HepG2 (cell line): ENCODE measurements at regions not wholly inside any gene's neighbourhood (a gene's known extent, or its start where the extent isn't known, plus 50 kb on each side); places are given as distances from the start of the nearest gene placed in this dataset.

Experiments used
- ATAC-seq: fragments of 200-7000 bp; cut with Tn5 transposase; 3 replicates; pipeline ENCODE4 v1.9.1; 2020; ENCODE audit warnings: mild to moderate bottlenecking, moderate library complexity
- BruUV-seq: library from RNA; stranded (reverse); fragments of 400-500 nt; replicated peaks from 2 replicates; lab custom pipeline; 2021; lab: Mats Ljungman, UMichigan
- CTCF ChIA-PET: fragments of 300-600 bp; formaldehyde crosslinking; extraction: SDS; loops from one replicate; lab custom pipeline; 2021; ENCODE audit warnings: low total read pairs, inconsistent platforms, low intra/inter-chr PET ratio; lab: Yijun Ruan, JAX
- POLR2A ChIA-PET: fragments of 350-600 bp; sonication (Branson Sonifier 250); formaldehyde crosslinking; loops from one replicate; lab custom pipeline; 2020; ENCODE audit warnings: antibody characterized with exemption, inconsistent platforms; lab: Yijun Ruan, JAX
- DNase-seq: peaks from one replicate; pipeline ENCODE4 v3.0.0-alpha.2; 2015; ENCODE audit warnings: low spot score
- FAIRE-seq: peaks from 3 replicates; lab custom pipeline; 2011; peaks lifted over from hg19 to GRCh38; lab: Jason Lieb, UNC
- H2AFZ ChIP-seq: one replicate; pipeline ENCODE4 v1.6.1; 2011; ENCODE audit warnings: low read length, inconsistent platforms
- H3K27ac ChIP-seq: fragments of 300-600 bp; 3 replicates; pipeline ENCODE4 v1.8.0; 2011; ENCODE audit warnings: mixed run types, mild to moderate bottlenecking, mixed read lengths, low read length, inconsistent platforms; ENCODE audit not compliant: insufficient read depth; ENCODE audit errors: extremely low read length
- H3K27me3 ChIP-seq, 2 experiments: fragments of 200-600 bp in 1 of 2; 2 replicates in 1 of 2; 3 replicates in 1 of 2; pipeline versions ENCODE4 v1.6.0 to v1.8.0; 2011; ENCODE audit warnings: low read length in 2 of 2, mild to moderate bottlenecking in 2 of 2, moderate library complexity in 2 of 2, inconsistent platforms in 1 of 2; ENCODE audit not compliant: insufficient read depth in 2 of 2, control insufficient read depth in 1 of 2
- H3K36me3 ChIP-seq, 2 experiments: fragments of 200-600 bp in 1 of 2; replicated peaks in 1 of 2; 2 replicates in 1 of 2; 3 replicates in 1 of 2; pipeline versions ENCODE4 v1.5.1 to v1.8.0; 2011; ENCODE audit warnings: low read length in 2 of 2, inconsistent platforms in 1 of 2; ENCODE audit not compliant: insufficient read depth in 2 of 2, control insufficient read depth in 1 of 2
- H3K4me1 ChIP-seq: 2 replicates; pipeline ENCODE4 v1.5.1; 2012; ENCODE audit warnings: low read length, inconsistent platforms; ENCODE audit not compliant: insufficient read depth
- H3K4me2 ChIP-seq: 2 replicates; pipeline ENCODE4 v1.6.0; 2011; ENCODE audit warnings: low read depth, low read length, inconsistent platforms
- H3K4me3 ChIP-seq, 3 experiments: fragments of 200-600 bp in 1 of 3; sonication (generic), shearing (Covaris generic) in 1 of 3; replicated peaks in 1 of 3; 2 replicates each; pipeline ENCODE4 v1.5.1; 2011 to 2016; ENCODE audit warnings: low read length in 3 of 3, inconsistent platforms in 2 of 3, low read depth in 2 of 3, mild to moderate bottlenecking in 2 of 3, control low read depth in 1 of 3, mixed read lengths in 1 of 3; ENCODE audit not compliant: insufficient read depth in 1 of 3
- H3K79me2 ChIP-seq: one replicate; pipeline ENCODE4 v1.6.1; 2011; ENCODE audit warnings: low read length, inconsistent platforms; ENCODE audit not compliant: insufficient read depth
- H3K9ac ChIP-seq: 2 replicates; pipeline ENCODE4 v1.6.0; 2011; ENCODE audit warnings: mild to moderate bottlenecking, low read depth, low read length, inconsistent platforms; ENCODE audit not compliant: insufficient read depth
- H3K9me3 ChIP-seq: 2 replicates; pipeline ENCODE4 v1.5.1; 2012; ENCODE audit warnings: mild to moderate bottlenecking, low read length
- H4K20me1 ChIP-seq: 2 replicates; pipeline ENCODE4 v1.6.0; 2011; ENCODE audit warnings: inconsistent platforms, mild to moderate bottlenecking, low read length, moderate library complexity; ENCODE audit not compliant: insufficient read depth
- DPF2 ChIP-seq: sonication (generic); formaldehyde crosslinking; IDR thresholded peaks from 2 replicates; pipeline ENCODE4 v1.4.0; 2020; ENCODE audit warnings: mild to moderate bottlenecking, low read depth, missing genetic modification reagents, borderline replicate concordance
- GTF3A ChIP-seq: sonication (generic); formaldehyde crosslinking; conservative IDR thresholded peaks from 2 replicates; pipeline ENCODE4 v1.4.0; 2020; ENCODE audit warnings: mild to moderate bottlenecking, missing genetic modification reagents
- KDM5B ChIP-seq: sonication (generic); formaldehyde crosslinking; IDR thresholded peaks from 2 replicates; pipeline ENCODE4 v1.4.0; 2020; ENCODE audit warnings: missing genetic modification reagents, mild to moderate bottlenecking, borderline replicate concordance
- MYNN ChIP-seq: sonication (generic); formaldehyde crosslinking; IDR thresholded peaks from 2 replicates; pipeline ENCODE4 v1.4.0; 2020; ENCODE audit warnings: mild to moderate bottlenecking, low read depth, missing genetic modification reagents
- SMAD3 ChIP-seq: sonication (generic); formaldehyde crosslinking; IDR thresholded peaks from 2 replicates; pipeline ENCODE4 v1.4.0; 2020; ENCODE audit warnings: missing genetic modification reagents
- SP4 ChIP-seq: sonication (generic); formaldehyde crosslinking; IDR thresholded peaks from 2 replicates; pipeline ENCODE4 v1.8.1; 2023; ENCODE audit warnings: mild to moderate bottlenecking, missing genetic modification reagents
- SPEN ChIP-seq: sonication (generic); formaldehyde crosslinking; IDR thresholded peaks from 2 replicates; pipeline ENCODE4 v1.5.1; 2020; ENCODE audit warnings: low read depth, mild to moderate bottlenecking, missing genetic modification reagents
- TEAD3 ChIP-seq: optimal IDR thresholded peaks from 2 replicates; pipeline ENCODE3; 2016; ENCODE audit warnings: borderline replicate concordance
- U2AF1 ChIP-seq: fragments of 200-400 bp; formaldehyde crosslinking; optimal IDR thresholded peaks from 2 replicates; pipeline ENCODE3; 2017; ENCODE audit warnings: mild to moderate bottlenecking, low read depth, low read length
- ZBTB7A ChIP-seq: sonication (generic); formaldehyde crosslinking; IDR thresholded peaks from 2 replicates; pipeline ENCODE4 v1.8.0; 2022; ENCODE audit warnings: mild to moderate bottlenecking, missing genetic modification reagents
- ZNF569 ChIP-seq: sonication (generic); formaldehyde crosslinking; IDR thresholded peaks from 2 replicates; pipeline ENCODE4 v1.5.0; 2020; ENCODE audit warnings: mild to moderate bottlenecking, missing genetic modification reagents, moderate library complexity, borderline replicate concordance
- ZNF589 ChIP-seq: sonication (generic); formaldehyde crosslinking; conservative IDR thresholded peaks from 2 replicates; pipeline ENCODE4 v1.8.0; 2022; ENCODE audit warnings: mild to moderate bottlenecking, moderate library complexity, missing genetic modification reagents
- WGBS: methylation state at CpG from one replicate; pipeline ENCODE4 v1.1.6; 2017; ENCODE audit warnings: low lambda C conversion rate; 5-methylcytosine and 5-hydroxymethylcytosine counted together
- in situ Hi-C: cut with HindIII; loops from 2 replicates; pipeline ENCODE4 v1.10.0; 2017; ENCODE audit warnings: low pct_unique_long_range_greater_than_20kb; ENCODE audit not compliant: extremely low pct_ligation_motif_present
- intact Hi-C: fragments of 100-400 bp; cut with micrococcal nuclease; formaldehyde crosslinking; loops from one replicate; pipeline ENCODE4 v1.10.0; 2022; ENCODE audit not compliant: unreplicated experiment
- TF ChIP-seq, protein P1 (sequence below): sonication (generic); formaldehyde crosslinking; IDR thresholded peaks from 2 replicates; pipeline ENCODE4 v1.5.0; 2020; ENCODE audit warnings: mild to moderate bottlenecking, missing genetic modification reagents, borderline replicate concordance

DNA sequence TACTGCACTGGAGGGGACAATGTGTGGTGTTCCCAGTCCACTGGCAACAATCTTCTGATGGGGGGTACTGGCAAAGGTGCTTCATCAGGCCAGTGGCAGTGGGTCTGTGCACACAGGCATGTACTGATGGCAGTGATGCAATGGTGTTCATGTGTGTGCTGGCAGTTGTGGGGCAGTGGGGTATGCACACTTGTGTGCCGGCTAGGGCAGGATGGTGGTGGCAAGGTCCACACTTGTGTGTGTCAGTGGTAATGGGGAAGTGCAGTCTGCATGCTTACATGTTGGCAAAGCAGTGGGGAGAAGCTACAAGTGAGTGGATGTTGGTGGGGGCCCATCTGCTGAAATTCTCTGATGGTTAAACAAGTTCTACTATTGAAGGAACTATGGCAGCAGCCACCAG is 504.6 kb upstream of the ZNF462 start:
- peaks cover 31% of the 10 kb centered on the region for H3K9me3 ChIP-seq
- no peak overlapping the region for H3K9ac ChIP-seq
- FAIRE-seq (no peak), DNase-seq (no peak), ATAC-seq (no peak)
- no peaks in the 10 kb centered on the region for H4K20me1 ChIP-seq
- no peak for TF ChIP-seq TEAD3 (CRISPR knock-in tag)
- TF ChIP-seq, protein P1, sequence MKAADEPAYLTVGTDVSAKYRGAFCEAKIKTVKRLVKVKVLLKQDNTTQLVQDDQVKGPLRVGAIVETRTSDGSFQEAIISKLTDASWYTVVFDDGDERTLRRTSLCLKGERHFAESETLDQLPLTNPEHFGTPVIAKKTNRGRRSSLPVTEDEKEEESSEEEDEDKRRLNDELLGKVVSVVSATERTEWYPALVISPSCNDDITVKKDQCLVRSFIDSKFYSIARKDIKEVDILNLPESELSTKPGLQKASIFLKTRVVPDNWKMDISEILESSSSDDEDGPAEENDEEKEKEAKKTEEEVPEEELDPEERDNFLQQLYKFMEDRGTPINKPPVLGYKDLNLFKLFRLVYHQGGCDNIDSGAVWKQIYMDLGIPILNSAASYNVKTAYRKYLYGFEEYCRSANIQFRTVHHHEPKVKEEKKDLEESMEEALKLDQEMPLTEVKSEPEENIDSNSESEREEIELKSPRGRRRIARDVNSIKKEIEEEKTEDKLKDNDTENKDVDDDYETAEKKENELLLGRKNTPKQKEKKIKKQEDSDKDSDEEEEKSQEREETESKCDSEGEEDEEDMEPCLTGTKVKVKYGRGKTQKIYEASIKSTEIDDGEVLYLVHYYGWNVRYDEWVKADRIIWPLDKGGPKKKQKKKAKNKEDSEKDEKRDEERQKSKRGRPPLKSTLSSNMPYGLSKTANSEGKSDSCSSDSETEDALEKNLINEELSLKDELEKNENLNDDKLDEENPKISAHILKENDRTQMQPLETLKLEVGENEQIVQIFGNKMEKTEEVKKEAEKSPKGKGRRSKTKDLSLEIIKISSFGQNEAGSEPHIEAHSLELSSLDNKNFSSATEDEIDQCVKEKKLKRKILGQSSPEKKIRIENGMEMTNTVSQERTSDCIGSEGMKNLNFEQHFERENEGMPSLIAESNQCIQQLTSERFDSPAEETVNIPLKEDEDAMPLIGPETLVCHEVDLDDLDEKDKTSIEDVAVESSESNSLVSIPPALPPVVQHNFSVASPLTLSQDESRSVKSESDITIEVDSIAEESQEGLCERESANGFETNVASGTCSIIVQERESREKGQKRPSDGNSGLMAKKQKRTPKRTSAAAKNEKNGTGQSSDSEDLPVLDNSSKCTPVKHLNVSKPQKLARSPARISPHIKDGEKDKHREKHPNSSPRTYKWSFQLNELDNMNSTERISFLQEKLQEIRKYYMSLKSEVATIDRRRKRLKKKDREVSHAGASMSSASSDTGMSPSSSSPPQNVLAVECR, result no peak
- no peak for TF ChIP-seq ZNF569 (CRISPR knock-in tag)
- no peak for TF ChIP-seq ZNF589
- no peak for TF ChIP-seq SPEN (CRISPR knock-in tag)
- TF ChIP-seq DPF2 (CRISPR knock-in tag), result no peak
- no peak for TF ChIP-seq KDM5B (CRISPR knock-in tag)
- no peak for TF ChIP-seq SMAD3
- TF ChIP-seq ZBTB7A (CRISPR knock-in tag), result no peak
- no peak for TF ChIP-seq U2AF1
- no peak for TF ChIP-seq SP4 (CRISPR knock-in tag)
- TF ChIP-seq GTF3A (CRISPR knock-in tag), result no peak
- TF ChIP-seq MYNN, result no peak
- H3K4me1 ChIP-seq, result no peaks in the 10 kb centered on the region
- no peak overlapping the region for H3K4me3 ChIP-seq
- no TSS peak for BruUV-seq
- POLR2A ChIA-PET, result no interaction called here
- no peak overlapping the region for H2AFZ ChIP-seq
- H3K4me2 ChIP-seq, result no peak overlapping the region
- WGBS, result 0% methylated on average over 1 of the region's 1 CpG
- H3K27ac ChIP-seq, result no peak overlapping the region
- H3K36me3 ChIP-seq, result no peaks in the 10 kb centered on the region
- H3K27me3 ChIP-seq, result no peaks in the 10 kb centered on the region
- intact Hi-C loops, result no loop called here
- in situ Hi-C loops, result no loop called here
- no peaks in the 10 kb centered on the region for H3K79me2 ChIP-seq
- CTCF ChIA-PET, result no interaction called here
